Retinal pigment epithelial cell (primary cell): ENCODE measurements at regions not wholly inside any gene's neighbourhood (a gene's known extent, or its start where the extent isn't known, plus 50 kb on each side); places are given as distances from the start of the nearest gene placed in this dataset.
"Not testable (repeated sequence)": the region's sequence is repeated elsewhere in the genome, so short reads cannot be mapped to it uniquely, and the experiment has no call there.

Source experiments
- DNase-seq: peaks from one replicate; pipeline ENCODE4 v3.0.0-alpha.2; 2010; ENCODE audit warnings: low read depth
- H3K4me3 ChIP-seq: 2 replicates; pipeline ENCODE4 v1.5.1; 2011; ENCODE audit warnings: mild to moderate bottlenecking, low read length, control low read depth, moderate library complexity
- CTCF ChIP-seq: conservative IDR thresholded peaks from 2 replicates; pipeline ENCODE4 v1.5.1; 2011; ENCODE audit warnings: low read depth, low read length, control low read depth, inconsistent platforms

GRCh38 chr4:13994016-13994415, 366.5 kb upstream of the BOD1L1 start:
- no peak overlapping the region for H3K4me3 ChIP-seq
- no peak for DNase-seq
- TF ChIP-seq CTCF: no peak

GRCh38 chr4:13998850-13999445, 371.4 kb upstream of the BOD1L1 start:
- DNase-seq: no peak
- TF ChIP-seq CTCF: no peak
- no peak overlapping the region for H3K4me3 ChIP-seq

GRCh38 chr4:14000091-14000814, 372.7 kb upstream of the BOD1L1 start:
- no peak overlapping the region for H3K4me3 ChIP-seq
- DNase-seq: no peak
- TF ChIP-seq CTCF: no peak

GRCh38 chr4:14002331-14002730, 374.8 kb upstream of the BOD1L1 start:
- not testable (repeated sequence) for H3K4me3 ChIP-seq, DNase-seq

GRCh38 chr4:14008494-14008893, 381.0 kb upstream of the BOD1L1 start:
- no peak for DNase-seq
- H3K4me3 ChIP-seq: no peak overlapping the region
- no peak for TF ChIP-seq CTCF

GRCh38 chr4:14018191-14018853, 390.8 kb upstream of the BOD1L1 start:
- TF ChIP-seq CTCF: no peak
- DNase-seq: no peak
- no peak overlapping the region for H3K4me3 ChIP-seq

GRCh38 chr4:14022456-14022855, 394.9 kb upstream of the BOD1L1 start:
- no peak for TF ChIP-seq CTCF
- no peak for DNase-seq
- no peak overlapping the region for H3K4me3 ChIP-seq
